AG08396 (cell line): ENCODE measurements at regions not wholly inside any gene's neighbourhood (a gene's known extent, or its start where the extent isn't known, plus 50 kb on each side); places are given as distances from the start of the nearest gene placed in this dataset.

ENCODE experiments used
- DNase-seq: peaks from one replicate; pipeline ENCODE4 v3.0.0; 2012; ENCODE audit warnings: low spot score, mixed read lengths

DNA sequence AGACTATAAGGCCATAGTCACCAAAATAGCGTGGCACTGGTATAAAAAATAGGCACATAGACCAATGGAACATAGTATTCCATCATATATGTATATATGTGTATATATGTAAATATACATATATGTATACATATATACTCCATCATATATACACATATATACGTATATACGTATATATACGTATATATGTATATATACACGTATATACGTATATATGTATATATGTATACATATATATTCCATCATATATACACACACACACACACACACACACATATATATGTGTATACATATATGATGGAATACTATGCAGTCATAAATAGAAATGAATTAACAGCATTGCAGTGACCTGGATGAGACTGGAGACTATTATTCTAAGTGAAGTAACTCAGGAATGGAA is 204.6 kb downstream of the LTN1 start:
- DNase-seq, result no peak

DNA sequence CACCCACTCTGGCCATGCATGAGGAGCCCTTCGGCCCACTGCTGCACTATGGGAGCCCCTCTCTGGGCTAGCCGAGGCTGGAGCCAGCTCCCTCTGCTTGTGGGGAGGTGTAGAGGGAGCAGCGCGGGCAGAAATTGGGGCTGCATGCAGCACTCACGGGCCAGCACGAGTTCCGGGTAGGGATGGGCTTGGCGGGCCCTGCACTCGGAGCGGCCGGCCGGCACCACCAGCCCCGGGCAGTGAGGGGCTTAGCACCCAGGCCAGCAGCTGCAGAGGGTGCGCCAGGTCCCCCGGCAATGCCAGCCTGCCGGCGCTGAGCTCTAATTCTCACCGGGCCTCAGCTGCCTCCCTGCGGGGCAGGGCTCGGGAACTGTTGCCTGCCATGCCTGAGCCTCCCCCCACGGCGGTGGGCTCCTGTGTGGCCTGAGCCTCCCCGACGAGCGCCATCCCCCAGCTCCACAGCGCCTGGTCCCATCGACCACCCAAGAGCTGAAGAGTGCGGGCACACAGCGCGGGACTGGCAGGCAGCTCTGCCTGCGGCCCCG is 209.0 kb downstream of the LTN1 start:
- DNase-seq, result no peak

DNA sequence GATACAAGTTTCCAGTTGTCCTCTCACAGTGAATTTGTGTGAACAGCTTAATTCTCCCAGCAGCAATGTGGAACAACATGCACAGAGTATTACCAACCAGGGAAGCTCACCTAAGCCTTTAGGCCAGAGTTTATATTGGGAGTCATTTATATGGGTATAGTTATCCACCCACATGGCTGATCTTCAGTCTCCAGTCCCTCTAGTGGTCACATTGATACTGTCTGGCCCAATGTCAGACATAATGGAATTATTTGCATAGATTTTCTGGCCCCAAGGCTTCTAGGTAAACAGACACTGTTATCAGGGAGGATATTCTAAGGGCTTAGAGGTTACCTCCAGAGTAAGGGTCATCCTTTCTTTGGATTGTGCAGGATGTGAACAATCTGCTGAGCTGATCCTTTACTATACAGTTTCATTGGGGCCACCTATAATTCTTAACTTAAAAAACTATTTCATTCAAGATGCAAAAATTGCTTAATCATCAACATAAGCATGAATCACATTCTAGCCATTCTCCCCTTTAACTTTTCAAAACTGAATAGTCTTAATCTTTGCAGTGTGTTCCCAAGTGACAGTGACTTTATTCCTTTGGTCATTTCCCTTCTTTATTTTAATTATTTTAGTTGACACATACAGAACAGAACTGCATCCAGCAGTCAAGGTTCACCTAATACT is 210.9 kb downstream of the LTN1 start:
- DNase-seq, result peak; percentile 13

DNA sequence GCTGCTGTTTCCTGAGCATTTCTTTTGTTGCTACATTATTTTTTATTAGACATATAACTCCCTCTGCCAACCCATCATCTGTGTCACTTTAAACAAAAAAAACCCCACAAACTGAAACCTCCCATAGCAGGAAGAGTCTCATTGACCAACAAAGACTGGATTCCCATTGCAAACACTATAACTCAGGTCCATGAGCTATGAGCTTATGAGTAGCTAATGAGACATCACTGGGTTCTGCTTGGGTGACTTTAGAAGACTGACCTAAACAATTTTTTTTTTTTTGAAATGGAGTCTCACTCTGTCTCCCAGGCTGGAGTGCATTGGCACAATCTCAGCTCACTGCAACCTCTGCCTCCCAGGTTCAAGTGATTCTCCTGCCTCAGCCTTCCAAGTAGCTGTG is 212.8 kb downstream of the LTN1 start:
- DNase-seq, result no peak

DNA sequence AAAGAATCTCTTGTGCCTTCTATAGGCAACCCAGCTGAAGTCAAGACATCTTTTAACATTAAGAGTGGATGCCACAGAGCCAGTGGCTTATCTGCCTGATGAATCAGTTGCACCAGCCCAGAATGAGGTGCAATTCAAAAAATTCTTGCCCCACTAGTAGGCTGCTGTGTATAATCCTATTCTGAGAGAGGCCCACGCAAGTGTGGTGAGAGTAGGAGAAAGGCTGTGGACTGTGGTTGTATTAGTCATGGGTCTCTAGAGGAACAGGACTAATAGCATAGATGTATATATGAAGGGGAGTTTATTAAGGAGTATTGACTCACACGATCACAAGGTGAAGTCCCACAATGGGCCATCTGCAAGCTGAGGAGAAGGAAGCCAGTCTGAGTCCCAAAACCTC is 216.4 kb downstream of the LTN1 start:
- DNase-seq, result peak; percentile 41

DNA sequence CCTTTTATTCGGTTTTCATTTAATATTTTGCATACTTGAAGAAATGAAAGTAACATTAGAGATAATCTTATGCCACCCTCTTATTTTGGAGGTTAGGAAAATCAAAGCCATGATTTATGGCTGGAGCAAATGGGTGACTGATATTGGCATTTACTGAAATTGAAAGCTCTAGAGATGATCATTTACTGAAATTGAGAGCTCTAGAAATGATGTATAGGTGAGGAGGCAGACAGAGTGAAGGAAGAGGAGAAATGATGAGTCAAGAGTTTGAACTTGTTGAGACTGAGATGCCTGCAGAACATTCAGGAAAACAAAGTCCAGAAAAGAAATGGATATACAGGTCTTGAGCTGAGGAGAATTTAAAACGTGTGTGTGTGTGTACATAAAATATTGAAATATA is 217.6 kb downstream of the LTN1 start:
- no peak for DNase-seq

DNA sequence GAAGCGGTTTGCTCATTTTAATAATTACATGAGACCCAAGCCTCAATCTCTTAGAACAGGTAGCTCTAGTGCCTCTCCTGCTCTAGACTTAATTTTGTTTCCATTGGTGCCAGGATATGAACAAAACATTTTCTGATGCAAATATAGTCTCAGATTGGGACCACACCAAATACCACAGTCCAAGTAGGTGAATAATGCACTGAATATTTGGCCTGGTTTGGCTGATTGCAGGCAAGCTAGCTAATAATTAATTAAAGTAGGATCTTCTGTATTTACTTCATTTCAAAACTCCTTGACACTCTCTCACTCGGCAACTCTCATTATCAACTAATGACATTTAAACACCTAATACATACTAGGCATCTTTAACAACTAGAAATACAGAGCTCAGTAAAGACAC is 219.6 kb downstream of the LTN1 start:
- DNase-seq, result no peak

DNA sequence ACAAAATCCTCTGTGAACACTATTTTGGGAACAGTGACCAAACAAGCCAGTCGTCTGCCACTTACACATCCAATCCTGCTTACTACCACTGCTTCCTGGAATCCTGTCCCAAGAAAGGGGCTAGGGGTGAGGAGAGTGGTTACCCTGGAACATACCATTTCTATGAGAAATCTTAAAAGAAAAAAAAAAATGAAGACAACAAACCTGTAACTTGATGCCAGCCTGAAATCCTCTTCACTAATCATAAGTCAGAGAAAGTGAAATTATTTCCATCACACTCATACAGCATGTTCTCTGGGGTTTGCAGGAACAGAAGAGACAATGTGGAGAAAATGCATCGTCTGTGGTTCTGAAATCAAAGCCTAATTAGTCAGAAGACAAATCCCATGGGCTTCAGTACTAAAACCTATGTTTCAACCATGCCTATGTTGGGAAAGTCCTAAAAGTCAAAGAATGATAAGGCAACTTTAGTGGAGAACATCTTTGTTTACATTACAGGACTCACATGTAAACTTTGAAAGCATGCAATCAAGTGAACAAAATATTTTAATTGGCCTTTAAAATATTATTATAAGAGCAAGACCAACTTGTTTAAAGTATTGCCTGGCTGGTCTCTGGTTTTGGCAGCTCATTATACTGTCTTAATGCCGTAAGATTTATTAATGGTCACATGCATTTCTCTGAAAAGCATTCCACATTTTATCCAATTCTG is 220.7 kb downstream of the LTN1 start:
- DNase-seq, result peak; percentile 39

DNA sequence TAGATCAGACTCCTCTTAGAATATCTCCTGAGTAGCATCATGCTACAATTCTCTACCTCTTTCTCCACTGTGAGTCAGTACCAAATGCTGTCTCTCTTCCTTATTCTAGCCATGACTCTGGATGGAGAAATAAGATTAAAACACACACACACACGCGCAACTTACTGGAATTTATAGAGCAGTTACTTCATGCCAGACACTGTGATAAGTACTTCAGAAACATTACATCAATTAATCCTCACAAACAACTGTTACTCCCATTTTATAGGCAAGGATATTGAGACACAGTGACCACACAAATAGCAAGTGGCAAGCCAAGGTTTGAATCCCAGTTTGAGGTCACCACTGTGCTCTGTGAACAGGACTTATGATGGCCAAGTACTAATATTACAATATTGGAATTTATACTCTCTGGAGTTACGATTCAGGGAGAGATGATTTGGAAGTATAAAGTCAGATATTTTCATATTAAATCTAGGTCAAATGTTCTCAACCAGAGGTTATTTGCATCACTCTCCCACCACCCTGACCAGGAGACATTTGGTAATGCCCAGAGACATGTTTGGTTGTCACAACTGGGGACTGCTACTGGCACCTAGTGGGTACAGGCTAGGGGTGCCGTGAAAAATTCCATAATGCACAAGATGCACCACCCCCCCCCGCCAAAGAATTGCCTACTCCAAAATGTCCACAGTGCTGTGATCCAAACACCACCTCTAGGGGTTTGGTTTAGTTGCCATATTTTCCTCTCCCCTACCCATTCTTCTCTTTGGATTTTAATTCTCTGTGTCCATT is 221.6 kb downstream of the LTN1 start:
- DNase-seq, result no peak

DNA sequence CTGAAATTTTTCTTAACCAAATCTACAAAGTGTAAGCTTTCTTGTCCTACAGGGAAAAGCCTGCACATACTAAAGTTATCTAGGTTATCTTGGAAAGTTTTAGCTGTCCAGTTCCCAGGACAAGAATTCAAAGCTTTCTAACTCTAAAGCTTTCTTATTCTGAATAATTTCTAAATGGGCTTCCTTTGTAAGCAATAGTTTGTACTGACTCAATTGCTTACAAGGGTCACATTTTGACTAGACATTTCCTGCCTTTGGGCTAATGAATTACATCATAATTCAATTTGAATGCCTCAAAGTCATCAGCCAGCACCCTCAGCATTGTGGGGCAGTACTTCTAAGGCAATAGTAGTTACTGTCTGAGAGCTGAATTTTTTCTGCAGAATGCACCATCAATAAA is 223.0 kb downstream of the LTN1 start:
- no peak for DNase-seq

DNA sequence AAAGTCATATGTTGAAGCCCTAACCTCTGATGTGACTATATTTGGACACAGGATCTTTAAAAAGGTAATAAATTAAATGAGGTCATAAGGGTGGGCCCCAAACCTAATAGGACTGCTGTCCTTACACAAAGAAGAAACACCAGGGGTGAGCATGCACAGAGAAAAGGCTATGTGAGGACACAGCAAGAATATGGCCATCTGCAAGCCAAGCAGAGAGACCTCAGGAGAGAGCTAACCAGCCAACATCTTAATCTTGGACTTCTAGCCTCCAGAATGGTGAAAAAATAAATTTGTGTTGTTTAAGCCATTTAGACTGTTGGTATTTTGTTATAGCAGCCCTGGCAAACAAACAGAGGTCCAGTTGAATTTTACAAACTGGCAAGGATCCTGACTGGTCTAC is 223.9 kb downstream of the LTN1 start:
- no peak for DNase-seq

DNA sequence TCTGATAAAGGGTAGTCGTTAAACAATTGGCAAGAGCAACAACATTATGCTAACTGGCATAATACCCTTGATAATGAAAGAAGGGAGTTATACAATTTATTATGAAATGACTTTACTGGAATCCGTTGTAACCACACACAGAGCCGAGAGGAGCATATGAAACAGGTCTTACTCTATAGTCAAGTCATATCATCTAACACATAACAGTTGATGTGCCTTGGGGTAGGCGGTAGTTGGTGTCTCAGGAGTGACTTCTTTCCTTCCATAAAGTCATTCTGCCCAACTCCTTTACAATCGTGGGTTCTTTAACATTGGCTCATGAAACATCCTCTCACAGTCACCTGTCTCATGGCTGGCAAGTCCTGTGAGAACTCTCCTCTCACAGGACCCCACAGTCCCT is 225.2 kb downstream of the LTN1 start:
- DNase-seq, result no peak

DNA sequence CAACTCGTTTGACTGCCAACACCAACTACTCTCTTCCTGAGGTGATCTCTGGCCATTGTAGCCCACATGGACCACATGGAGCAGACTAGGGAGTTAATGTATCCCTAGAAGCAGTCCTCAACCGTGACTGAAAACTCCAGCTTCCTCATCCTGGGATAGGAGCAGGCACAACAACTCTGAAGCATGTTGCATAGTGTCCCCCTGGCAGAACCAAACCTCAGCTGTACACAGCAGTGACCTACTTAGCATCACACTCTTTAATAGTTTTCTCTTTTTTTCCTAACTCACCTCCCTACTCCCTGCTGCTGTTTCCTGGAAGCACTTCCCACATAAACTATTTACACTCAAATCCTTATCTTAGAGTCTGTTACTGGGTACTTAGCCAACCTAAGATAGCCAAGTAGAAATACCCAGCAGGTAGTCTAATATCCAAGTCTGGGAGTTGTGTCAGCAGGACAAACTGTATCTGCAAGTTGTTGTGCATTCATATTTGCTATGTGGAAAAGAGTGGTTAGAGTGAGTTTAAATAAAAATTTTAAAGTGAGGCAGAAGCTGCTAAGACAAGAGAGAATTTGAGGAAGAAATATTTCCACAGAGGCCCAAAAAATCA is 228.8 kb downstream of the LTN1 start:
- DNase-seq, result no peak

DNA sequence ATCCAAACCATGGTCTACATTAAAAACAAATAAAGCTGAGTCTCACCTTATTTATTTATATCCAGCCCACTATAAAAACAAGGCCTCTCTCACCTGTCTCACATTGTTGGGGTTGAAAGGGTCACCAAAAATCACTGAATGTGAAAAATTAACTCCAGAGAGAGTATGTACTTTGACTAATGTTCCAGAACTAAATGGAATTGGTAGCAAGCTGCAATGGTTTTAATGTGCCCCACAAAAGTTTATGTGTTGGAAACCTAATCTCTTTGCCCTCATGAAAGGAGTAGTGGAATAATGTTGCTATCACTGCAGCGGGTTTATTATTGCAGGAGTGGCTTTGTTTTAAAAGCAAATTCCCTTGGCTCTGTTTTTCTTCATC is 230.3 kb downstream of the LTN1 start:
- DNase-seq, result no peak

DNA sequence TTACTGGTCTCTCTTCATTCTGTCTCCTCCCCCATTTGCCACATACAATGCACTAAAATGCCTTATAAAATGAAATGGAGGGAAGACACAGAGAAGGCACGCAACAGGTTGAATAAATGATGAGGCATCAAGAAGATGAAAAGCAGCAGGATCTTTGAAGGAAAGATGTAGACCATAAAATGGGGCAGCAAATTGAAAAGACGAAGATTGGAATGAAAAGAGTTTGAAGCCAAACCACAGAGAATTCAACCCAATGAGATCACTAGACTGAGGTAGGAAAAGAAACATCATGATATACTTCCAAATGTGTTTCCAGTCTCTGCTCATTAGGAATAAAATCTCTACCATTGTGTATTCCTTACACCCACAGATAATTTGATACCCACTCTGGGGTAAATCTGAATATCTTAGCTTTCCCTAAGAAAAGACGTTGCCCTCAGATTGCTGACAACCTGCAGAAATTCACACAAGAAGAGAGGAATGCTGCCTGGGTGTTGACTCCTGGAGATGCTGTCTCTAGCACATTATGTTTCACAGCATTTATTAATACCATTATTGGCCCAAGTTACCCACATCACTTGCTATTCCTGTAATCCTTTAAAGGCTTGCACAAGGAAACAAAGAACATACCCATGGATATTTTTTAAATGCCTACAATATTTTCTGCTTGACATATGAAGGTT is 230.9 kb downstream of the LTN1 start:
- no peak for DNase-seq

DNA sequence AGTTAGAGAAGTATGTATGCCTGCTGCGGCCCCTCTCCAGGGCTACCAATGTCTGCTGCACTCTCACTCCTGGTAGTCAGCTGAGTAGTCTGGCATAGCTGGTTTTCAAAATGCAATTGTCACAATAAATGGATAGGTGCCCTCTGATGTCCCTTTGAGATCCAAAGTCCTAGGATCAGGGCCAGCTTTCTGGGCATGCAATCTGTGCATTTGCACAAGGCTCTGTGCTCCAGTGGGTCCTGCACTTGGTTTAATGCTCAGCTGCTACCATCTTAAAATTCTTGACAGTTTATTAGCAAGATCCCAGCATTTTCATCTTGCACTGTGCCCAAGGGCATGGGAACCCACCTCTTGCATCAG is 233.8 kb downstream of the LTN1 start:
- no peak for DNase-seq

DNA sequence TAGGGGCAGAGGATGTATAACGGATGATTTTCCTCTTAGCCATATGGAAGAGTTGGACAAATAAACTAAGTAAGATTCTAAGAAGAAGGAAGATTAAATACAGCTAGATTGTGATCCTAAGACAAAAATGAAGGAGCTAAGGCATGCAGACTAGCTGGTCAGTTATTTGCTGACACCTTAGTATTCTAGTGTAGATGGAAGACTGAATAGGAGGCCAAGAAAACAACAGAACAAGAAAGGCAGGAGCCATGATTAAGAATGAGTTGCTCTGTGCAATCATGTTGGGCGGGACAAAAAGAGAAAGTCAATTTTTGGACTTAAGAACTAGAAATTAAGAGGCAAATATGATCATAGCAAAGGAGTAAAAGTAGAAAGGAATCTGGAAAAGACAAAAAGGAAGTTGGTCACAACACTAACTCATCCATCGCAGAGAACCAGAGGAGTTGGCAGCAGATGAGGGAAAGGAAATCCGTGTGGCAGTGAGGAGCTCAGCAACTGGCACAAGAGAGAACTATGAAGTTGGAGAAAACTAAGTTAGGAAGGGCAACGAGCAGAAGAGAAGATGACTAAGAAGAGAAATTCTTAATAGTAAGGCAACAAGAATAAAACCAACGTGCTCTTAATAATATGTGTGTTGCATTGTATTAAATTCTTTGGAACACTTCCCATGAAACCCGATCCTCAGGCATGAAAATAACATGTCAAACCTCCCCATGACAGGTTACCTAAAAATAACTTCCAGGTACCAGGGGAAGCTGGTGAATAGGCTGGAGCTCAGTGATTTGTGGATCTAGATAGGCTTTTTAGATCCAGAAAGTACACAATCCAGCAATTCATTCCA is 234.4 kb downstream of the LTN1 start:
- no peak for DNase-seq

DNA sequence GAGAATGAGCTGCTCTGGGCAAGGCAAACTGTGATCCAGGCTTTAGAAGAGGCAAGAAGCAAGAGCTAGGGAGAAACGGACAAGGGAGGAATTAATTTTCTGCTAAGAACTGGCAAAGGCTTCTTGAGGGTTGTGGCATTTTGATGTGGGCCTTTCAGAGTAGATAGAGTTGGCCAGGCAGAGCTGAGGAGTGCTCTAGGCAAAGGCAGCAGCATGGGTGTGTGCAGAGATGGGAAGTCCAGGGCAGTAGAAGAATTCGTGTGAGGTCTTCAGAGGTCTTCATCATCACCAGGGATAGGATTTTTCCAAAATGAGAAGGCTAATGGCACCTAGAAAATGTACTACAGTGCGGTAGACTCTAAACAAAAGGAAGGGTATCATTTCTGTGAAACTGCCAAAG is 237.8 kb downstream of the LTN1 start:
- no peak for DNase-seq

DNA sequence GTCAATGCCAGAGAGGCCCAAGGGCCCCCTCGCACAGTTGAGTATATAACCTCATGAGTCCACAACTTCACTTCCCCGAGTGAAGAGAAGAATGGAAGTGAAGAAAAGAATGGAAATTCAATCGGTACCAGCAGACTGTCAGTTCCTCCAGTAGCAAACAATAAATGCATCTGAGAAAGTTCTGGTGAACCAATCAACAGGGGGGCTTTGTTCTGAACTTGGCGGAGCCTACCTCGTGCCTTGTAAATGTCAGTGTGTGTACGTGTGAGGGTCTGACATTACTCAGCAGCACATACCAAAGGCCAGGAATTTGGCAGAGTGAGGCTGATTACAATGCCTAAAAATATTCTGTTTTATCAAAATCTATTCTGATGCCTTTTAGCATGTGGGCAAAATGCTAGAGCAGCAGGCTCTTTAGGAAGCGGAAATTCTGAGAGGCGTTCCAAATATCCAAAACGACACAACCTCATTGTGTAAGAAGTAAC is 238.5 kb downstream of the LTN1 start:
- peak; percentile 81 for DNase-seq

DNA sequence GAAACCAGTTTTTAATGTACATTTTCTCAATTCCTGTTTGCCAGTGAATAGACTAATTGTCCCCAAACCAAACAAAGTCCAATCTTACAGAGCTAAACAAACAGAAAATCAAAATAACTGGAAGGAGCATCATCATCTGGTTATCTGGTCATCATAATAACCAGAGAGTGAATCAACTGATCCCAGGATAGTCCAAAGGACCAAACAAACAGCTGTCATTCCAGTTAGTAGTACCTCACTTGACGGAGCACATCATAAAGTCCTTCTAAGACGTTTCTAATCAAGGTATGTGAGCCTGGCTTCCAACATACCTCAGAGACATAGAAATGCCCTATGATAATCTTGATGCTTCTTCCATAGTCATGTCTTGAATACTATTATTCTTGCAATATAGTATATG is 240.5 kb downstream of the LTN1 start:
- DNase-seq, result no peak

DNA sequence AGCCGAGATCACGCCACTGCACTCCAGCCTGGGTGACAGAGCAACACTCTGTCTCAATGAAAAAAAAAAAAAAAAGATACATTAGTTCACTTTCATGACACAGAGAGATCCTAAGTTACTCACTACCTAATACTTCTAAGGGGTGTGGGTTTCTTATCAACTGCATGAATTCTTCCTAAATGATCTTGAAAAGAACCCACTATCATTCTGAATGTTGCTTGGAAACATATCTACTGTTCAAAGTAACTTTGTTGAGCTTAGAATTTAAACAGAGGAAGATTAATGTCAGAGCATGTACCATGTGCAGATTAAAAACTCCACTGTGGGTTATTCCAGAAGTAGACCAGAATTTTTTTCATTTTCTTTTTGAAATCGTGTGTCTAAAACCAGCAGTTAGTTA is 241.5 kb downstream of the LTN1 start:
- DNase-seq, result no peak
